ENCODE measurements at regions not wholly inside any gene's neighbourhood (a gene's known extent, or its start where the extent isn't known, plus 50 kb on each side); places are given as distances from the start of the nearest gene placed in this dataset.
"Not testable (repeated sequence)": the region's sequence is repeated elsewhere in the genome, so short reads cannot be mapped to it uniquely, and the experiment has no call there.

DNA sequence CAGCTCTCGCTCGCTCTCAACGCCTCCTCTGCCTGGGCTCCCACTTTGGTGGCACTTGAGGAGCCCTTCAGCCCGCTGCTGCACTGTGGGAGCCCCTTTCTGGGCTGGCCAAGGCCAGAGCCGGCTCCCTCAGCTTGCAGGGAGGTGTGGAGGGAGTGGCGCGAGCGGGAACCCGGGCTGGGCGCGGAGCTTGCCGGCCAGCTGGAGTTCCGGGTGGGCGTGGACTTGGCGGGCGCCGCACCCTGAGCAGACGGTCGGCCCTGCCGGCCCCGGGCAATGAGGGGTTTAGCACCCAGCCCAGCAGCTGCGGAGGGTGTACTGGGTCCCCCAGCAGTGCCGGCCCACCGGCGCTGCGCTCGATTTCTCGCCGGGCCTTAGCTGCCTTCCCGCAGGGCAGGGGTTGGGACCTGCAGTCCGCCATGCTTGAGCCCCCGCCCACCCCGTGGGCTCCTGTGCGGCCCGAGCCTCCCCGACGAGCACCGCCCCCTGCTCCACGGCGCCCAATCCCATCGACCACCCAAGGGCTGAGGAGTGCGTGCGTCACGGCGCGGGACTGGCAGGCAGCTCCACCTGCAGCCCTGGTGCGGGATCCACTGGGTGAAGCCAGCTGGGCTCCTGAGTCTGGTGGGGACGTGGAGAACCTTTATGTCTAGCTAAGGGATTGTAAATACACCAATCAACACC is 1128.9 kb downstream of the GATA3 start:
- TF ChIP-seq EZH2 (IDR thresholded peaks at IDR 0.05; ENCODE audit: borderline replicate concordance); EZH2phosphoT487 (IDR thresholded peaks at IDR 0.05; ENCODE audit: low read depth, severe bottlenecking, unreplicated experiment): not testable (repeated sequence)
- TF ChIP-seq, protein P1, sequence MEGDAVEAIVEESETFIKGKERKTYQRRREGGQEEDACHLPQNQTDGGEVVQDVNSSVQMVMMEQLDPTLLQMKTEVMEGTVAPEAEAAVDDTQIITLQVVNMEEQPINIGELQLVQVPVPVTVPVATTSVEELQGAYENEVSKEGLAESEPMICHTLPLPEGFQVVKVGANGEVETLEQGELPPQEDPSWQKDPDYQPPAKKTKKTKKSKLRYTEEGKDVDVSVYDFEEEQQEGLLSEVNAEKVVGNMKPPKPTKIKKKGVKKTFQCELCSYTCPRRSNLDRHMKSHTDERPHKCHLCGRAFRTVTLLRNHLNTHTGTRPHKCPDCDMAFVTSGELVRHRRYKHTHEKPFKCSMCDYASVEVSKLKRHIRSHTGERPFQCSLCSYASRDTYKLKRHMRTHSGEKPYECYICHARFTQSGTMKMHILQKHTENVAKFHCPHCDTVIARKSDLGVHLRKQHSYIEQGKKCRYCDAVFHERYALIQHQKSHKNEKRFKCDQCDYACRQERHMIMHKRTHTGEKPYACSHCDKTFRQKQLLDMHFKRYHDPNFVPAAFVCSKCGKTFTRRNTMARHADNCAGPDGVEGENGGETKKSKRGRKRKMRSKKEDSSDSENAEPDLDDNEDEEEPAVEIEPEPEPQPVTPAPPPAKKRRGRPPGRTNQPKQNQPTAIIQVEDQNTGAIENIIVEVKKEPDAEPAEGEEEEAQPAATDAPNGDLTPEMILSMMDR (IDR thresholded peaks at IDR 0.05; ENCODE audit: poor library complexity) = not testable (repeated sequence)
